ELF-1 (cell line): ENCODE measurements at regions not wholly inside any gene's neighbourhood (a gene's known extent, or its start where the extent isn't known, plus 50 kb on each side); places are given as distances from the start of the nearest gene placed in this dataset.
"Not testable (repeated sequence)": the region's sequence is repeated elsewhere in the genome, so short reads cannot be mapped to it uniquely, and the experiment has no call there.

Experiments
- DNase-seq: peaks from one replicate; pipeline ENCODE4 v3.0.0-alpha.2; 2016; ENCODE audit warnings: low read depth, low spot score

- no peak for DNase-seq
These were observed 101.6 kb upstream of the KCND2 start for GRCh38 chr7:120171406-120171805.

GRCh38 chr7:120180221-120180620 is 92.8 kb upstream of the KCND2 start:
- DNase-seq: no peak

GRCh38 chr7:120181499-120181898 is 91.5 kb upstream of the KCND2 start:
- no peak for DNase-seq

GRCh38 chr7:120184866-120185265 is 88.1 kb upstream of the KCND2 start:
- DNase-seq: no peak

GRCh38 chr7:120185940-120186682 is 86.9 kb upstream of the KCND2 start:
- DNase-seq: no peak

GRCh38 chr7:120186688-120187087 is 86.3 kb upstream of the KCND2 start:
- DNase-seq: no peak

GRCh38 chr7:120189623-120190022 is 83.4 kb upstream of the KCND2 start:
- DNase-seq: no peak

- DNase-seq: no peak
These were observed 82.9 kb upstream of the KCND2 start for GRCh38 chr7:120190109-120190508.

GRCh38 chr7:120190566-120190965 is 82.4 kb upstream of the KCND2 start:
- DNase-seq: peak; percentile 68

GRCh38 chr7:120191423-120191822 is 81.6 kb upstream of the KCND2 start:
- not testable (repeated sequence) for DNase-seq

GRCh38 chr7:120201290-120201689 is 71.7 kb upstream of the KCND2 start:
- no peak for DNase-seq

GRCh38 chr7:120205101-120205500 is 67.9 kb upstream of the KCND2 start:
- DNase-seq: no peak

- DNase-seq: peak; percentile 7
These were observed 65.9 kb upstream of the KCND2 start for GRCh38 chr7:120207037-120207436.

- no peak for DNase-seq
These were observed 57.3 kb upstream of the KCND2 start for GRCh38 chr7:120215654-120216053.

- DNase-seq: no peak
These were observed 56.0 kb upstream of the KCND2 start for GRCh38 chr7:120216947-120217346.

GRCh38 chr7:120218712-120219111 is 54.3 kb upstream of the KCND2 start:
- no peak for DNase-seq

- DNase-seq: no peak
These were observed 51.3 kb upstream of the KCND2 start for GRCh38 chr7:120221666-120222065.
